GM21423 (cell line): ENCODE measurements at regions not wholly inside any gene's neighbourhood (a gene's known extent, or its start where the extent isn't known, plus 50 kb on each side); places are given as distances from the start of the nearest gene placed in this dataset.
"Not testable (repeated sequence)": the region's sequence is repeated elsewhere in the genome, so short reads cannot be mapped to it uniquely, and the experiment has no call there.

Experiments
- ATAC-seq: cut with Tn5 transposase; IDR thresholded peaks from one replicate; pipeline ENCODE4 v1.9.1; 2021; ENCODE audit warnings: mild to moderate bottlenecking, moderate library complexity; ENCODE audit not compliant: unreplicated experiment

- ATAC-seq: no peak
Measured at GRCh38 chr16:60073376-60073775, 1339.3 kb upstream of the GOT2 start.

GRCh38 chr16:60064026-60064425 lies 1329.9 kb upstream of the GOT2 start:
- no peak for ATAC-seq

- no peak for ATAC-seq
Measured at GRCh38 chr16:60061396-60061795, 1327.3 kb upstream of the GOT2 start.

- ATAC-seq: no peak
Measured at GRCh38 chr16:60060731-60061130, 1326.6 kb upstream of the GOT2 start.

- no peak for ATAC-seq
Measured at GRCh38 chr16:60059141-60059540, 1325.0 kb upstream of the GOT2 start.

DNA sequence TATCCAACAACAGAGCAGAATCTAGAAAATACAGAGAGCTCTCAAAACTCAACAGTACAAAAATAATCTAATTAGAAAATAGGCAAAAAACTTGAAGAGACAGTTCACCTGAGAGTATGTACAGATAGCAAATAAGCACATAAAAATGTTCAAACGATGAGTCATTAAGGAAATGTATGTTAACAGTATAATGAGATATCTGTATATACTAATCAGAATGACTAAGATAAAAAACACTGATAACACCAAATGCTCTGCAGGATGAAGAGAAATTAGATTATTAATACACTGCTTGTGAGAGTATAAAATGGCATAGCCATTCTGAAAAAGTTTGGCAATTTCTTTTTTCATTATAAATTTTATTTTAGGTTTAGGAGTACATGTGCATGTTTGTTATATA lies 1307.6 kb upstream of the GOT2 start:
- ATAC-seq: no peak

- ATAC-seq: no peak
Measured at GRCh38 chr16:60031740-60032139, 1297.6 kb upstream of the GOT2 start.

GRCh38 chr16:60027351-60027750 lies 1293.2 kb upstream of the GOT2 start:
- ATAC-seq: no peak

DNA sequence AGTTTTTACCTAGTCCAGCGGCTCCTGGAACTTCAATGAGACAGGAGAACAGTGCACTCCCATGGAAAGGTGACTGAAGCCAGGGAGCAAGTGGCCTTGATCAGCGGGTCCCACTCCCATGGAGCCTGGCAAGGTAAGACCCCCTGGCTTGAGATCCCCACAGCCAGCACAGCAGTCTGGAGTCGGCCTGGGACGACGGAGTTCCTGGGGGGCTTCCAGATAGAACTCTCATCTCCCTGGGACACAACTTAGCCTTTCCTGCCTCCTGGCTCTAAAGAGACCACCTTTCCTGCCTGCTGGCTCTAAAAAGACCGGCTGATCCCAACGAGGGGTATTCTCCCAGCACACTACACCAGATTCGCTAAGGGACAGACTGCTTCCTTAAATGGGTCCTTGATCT lies 1279.0 kb upstream of the GOT2 start:
- no peak for ATAC-seq

DNA sequence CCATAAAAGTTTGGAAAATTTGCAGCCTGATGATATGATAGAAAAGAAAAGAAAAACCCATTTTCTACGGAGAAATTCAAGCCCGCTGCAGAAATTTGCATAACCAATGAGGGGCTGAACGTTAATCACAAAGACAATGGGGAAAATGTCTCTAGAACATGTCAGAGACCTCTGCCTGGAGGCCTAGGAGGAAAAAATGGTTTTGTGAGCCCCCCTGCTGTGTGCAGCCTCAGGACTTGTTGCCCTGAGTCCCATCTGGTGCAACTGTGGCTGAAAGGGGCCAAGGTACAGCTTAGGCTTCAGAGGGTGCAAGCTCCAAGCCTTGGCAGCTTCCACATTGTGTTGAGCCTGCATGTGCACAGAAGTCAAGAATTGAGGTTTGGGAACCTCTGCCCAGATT lies 1267.4 kb upstream of the GOT2 start:
- no peak for ATAC-seq

GRCh38 chr16:59997706-59998105 lies 1263.6 kb upstream of the GOT2 start:
- ATAC-seq: no peak

DNA sequence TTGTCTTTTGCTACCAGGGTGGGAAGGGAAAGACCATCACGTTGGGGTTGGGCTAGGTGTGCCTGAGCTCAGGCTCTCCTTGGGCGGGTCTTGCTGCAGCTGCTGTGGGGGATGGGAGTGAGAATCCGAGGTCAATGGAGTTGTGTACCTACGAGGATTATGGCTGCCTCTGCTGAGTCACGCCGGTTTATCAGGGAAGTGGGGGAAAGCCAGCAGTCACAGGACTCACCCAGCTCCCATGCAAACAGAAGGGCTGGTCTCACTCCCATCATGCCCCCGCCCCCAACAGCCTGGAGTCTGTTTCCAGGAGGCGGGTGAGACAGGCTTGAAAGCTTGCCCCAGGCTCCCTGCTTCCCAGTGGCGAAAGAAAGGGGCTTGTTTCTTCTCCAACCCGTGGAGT lies 1259.0 kb upstream of the GOT2 start:
- ATAC-seq: no peak

- no peak for ATAC-seq
Measured at GRCh38 chr16:59991171-59991570, 1257.1 kb upstream of the GOT2 start.

DNA sequence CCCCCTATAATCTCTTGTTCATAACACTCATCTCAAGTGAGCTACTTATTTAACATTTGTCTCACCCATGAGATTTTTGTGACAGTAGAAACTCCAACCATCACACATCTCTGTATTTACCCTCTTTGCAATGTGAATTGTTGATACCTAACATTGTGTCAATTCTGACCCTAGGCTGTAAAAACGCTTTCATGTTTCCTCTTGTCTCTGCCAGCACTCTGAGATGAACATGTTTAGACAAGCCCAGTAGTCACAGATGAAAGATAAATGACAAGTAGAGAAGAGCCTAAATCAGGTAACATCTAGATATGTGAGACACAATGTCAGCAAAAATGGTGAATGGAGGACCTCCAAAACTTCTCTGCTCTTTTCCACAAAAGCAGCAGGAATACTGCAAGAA lies 1254.5 kb upstream of the GOT2 start:
- ATAC-seq: no peak

DNA sequence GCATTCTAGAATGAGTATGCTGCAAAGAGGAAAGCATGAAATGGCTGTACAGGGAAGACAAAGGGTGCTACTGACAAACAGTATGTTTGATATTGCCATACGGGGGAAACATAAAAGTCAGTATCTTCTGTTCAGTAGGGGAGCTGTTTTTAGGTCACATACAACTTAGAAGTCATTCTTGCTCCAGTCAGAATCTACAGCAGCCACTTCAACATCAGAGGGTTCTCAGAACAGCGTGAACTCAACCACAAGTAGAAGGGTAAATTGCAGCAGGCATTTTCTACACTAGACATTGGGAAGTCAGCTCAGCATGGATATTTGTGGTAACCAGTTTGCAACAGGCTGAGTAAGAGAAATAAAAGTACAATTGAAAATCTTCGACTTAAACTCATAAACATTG lies 1241.8 kb upstream of the GOT2 start:
- no peak for ATAC-seq

GRCh38 chr16:59973966-59974365 lies 1239.8 kb upstream of the GOT2 start:
- no peak for ATAC-seq

GRCh38 chr16:59971264-59971663 lies 1237.1 kb upstream of the GOT2 start:
- no peak for ATAC-seq

DNA sequence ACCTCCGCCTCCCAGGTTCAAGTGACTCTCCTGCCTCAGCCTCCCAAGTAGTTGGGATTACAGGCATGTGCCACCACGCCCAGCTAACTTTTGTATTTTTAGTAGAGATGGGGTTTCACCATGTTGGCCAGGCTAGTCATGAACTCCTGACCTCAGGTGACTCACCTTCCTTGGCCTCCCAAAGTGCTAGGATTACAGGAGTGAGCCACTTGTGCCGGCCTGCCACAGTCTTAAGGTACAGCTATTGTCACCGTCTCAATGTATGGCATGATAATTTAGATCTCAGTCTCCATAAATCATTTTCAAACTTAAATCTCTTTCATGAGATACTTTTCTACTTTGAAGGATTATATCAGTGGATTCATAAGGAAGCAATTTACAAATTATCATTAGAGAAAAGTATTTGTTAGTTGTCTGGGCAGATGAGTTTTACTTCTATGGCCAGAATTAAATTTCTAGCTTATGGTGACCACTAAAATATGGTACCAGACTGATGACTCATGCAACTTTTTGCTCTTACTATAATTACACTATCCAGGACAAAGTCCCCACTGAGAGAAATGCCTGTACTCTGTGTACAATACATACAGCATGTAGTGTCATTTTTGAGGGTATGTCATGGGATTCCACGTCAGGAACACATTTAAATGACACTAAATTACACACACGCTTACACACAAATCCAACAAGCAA lies 1230.3 kb upstream of the GOT2 start:
- no peak for ATAC-seq

DNA sequence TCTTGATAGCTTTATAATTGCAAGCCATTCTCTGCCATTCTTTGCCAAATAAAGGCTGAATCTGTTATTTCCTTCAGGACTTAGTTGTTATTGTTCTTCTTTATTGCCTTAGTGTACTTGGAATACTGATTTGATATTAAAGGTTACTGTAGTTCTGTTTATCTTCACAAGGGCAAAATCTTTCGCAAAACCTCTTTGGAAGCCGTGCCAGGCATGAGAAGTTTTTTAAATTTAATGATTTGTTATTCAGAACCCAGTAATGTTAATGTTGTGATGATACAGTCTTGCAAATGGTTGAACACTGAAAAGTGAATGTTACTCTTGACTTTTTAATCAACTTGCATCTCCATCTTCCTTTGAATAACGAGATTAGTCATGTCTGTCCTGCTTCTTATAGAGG lies 1225.2 kb upstream of the GOT2 start:
- ATAC-seq: no peak

DNA sequence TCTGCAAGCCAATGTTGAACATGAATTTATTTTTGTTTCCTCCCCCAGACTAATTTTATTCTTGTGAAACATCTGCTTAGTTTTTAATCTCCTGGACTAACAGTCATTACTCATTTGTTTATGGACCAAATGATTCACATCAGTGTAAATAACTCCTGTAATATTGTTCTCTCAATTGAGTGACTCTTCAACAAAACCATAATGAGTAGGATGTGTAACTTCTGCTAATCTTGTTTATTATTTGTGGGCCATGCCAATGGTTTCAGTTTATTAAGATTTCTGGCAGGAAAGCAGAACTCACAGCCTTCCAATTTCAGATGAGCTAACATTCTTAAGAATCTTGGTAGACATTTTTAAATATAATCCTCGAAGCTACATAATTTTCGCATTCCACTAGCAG lies 1216.3 kb upstream of the GOT2 start:
- ATAC-seq: no peak

- not testable (repeated sequence) for ATAC-seq
Measured at GRCh38 chr16:59944041-59944440, 1209.9 kb upstream of the GOT2 start.

- ATAC-seq: no peak
Measured at GRCh38 chr16:59941594-59941993, 1207.5 kb upstream of the GOT2 start.

DNA sequence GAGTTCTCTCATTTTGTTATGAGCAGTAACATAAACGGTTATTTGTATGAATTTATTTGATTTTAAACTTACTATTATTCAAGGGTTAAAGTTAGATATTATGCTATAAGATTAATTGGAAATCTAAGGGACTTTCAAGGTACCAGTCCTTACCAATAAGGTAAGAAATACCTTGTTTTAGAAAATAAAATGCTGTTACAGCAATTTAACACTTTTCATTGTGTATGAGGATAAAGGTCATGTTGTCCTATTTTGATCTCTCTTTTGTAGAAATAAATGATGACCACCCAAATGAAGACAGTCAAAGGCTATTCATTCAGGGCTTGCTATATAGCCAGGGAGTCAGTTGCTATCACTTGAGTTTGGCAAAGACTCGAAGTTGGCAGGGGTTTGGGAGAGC lies 1185.9 kb upstream of the GOT2 start:
- ATAC-seq: no peak
